OCI-LY3 (cell line): ENCODE measurements at regions not wholly inside any gene's neighbourhood (a gene's known extent, or its start where the extent isn't known, plus 50 kb on each side); places are given as distances from the start of the nearest gene placed in this dataset.

Experiments
- H2AFZ ChIP-seq: fragments of 200-600, 300-600 bp; shearing (Covaris generic); 2 replicates; pipeline ENCODE4 v1.6.0; 2014; ENCODE audit warnings: antibody characterized with exemption, low read depth, low read length
- H3K27ac ChIP-seq: fragments of 200-600, 300-600 bp; sonication (generic); 2 replicates; pipeline ENCODE4 v1.5.1; 2014; ENCODE audit warnings: mild to moderate bottlenecking, low read length, moderate library complexity, mixed read lengths
- H3K27me3 ChIP-seq: fragments of 200-600, 300-600 bp; sonication (generic); 2 replicates; pipeline ENCODE4 v1.6.1; 2014; ENCODE audit warnings: low read depth, low read length, mixed read lengths
- H3K36me3 ChIP-seq: fragments of 200-600, 300-600 bp; sonication (generic); replicated peaks from 2 replicates; pipeline ENCODE3; 2014; ENCODE audit warnings: low read depth, low read length, mixed read lengths
- H3K4me1 ChIP-seq: fragments of 300-600, 200-600 bp; sonication (generic); 2 replicates; pipeline ENCODE4 v1.6.1; 2014; ENCODE audit warnings: low read length, mixed read lengths
- H3K4me2 ChIP-seq: fragments of 200-600, 300-600 bp; sonication (generic); 2 replicates; pipeline ENCODE4 v1.6.1; 2014; ENCODE audit warnings: low read length, mixed read lengths
- H3K4me3 ChIP-seq: fragments of 300-600, 200-600 bp; sonication (generic); 2 replicates; pipeline ENCODE4 v1.5.1; 2014; ENCODE audit warnings: antibody characterized with exemption, mild to moderate bottlenecking, low read length, moderate library complexity
- H3K79me2 ChIP-seq: fragments of 300-600, 200-600 bp; shearing (Covaris generic); 2 replicates; pipeline ENCODE4 v1.6.1; 2014; ENCODE audit warnings: mild to moderate bottlenecking, low read length, mixed read lengths
- H3K9ac ChIP-seq: fragments of 300-600, 200-600 bp; shearing (Covaris generic); 2 replicates; pipeline ENCODE4 v1.6.0; 2014; ENCODE audit warnings: mild to moderate bottlenecking, low read length, moderate library complexity
- H3K9me3 ChIP-seq: fragments of 200-600, 300-600 bp; shearing (Covaris generic); 2 replicates; pipeline ENCODE4 v1.6.1; 2014; ENCODE audit warnings: low read length, mixed read lengths; ENCODE audit not compliant: insufficient read depth
- H4K20me1 ChIP-seq: fragments of 200-600, 300-600 bp; sonication (generic); 2 replicates; pipeline ENCODE4 v1.6.1; 2016; ENCODE audit warnings: low read length, mixed read lengths; ENCODE audit not compliant: insufficient read depth
- CTCF ChIP-seq: fragments of 200-600, 300-600 bp; sonication (generic); IDR thresholded peaks from 2 replicates; pipeline ENCODE4 v1.5.1; 2014; ENCODE audit warnings: antibody characterized with exemption, low read length, low read depth
- EZH2phosphoT487 ChIP-seq: fragments of 200-600 bp; shearing (Covaris generic); IDR thresholded peaks from 2 replicates; pipeline ENCODE4 v1.6.1; 2018; ENCODE audit warnings: antibody characterized with exemption, mixed run types, low read depth

GRCh38 chr4:141503260-141503659 lies 133.1 kb upstream of the IL15 start:
- no peak overlapping the region for H3K4me2 ChIP-seq
- no peak for TF ChIP-seq CTCF
- no peak for TF ChIP-seq EZH2phosphoT487
- no peaks in the 10 kb centered on the region for H3K27me3 ChIP-seq
- H2AFZ ChIP-seq = peak overlapping the region; percentile 71
- no peak overlapping the region for H3K27ac ChIP-seq
- peaks cover 2% of the 10 kb centered on the region for H3K4me1 ChIP-seq
- 0 out of 2 replicates have a peak, but pooled peaks cover 2% of the 10 kb centered on the region for H3K9me3 ChIP-seq
- H4K20me1 ChIP-seq = no peaks in the 10 kb centered on the region
- H3K79me2 ChIP-seq = no peaks in the 10 kb centered on the region
- no peak overlapping the region for H3K9ac ChIP-seq
- H3K36me3 ChIP-seq = no peaks in the 10 kb centered on the region
- H3K4me3 ChIP-seq = no peak overlapping the region

- Histone ChIP-seq H3K36me3 (no peaks in the 10 kb centered on the region), H3K9ac (no peak overlapping the region), H3K4me1 (no peaks in the 10 kb centered on the region), H3K27me3 (no peaks in the 10 kb centered on the region), H3K79me2 (no peaks in the 10 kb centered on the region), H4K20me1 (no peaks in the 10 kb centered on the region), H3K27ac (no peak overlapping the region), H2AFZ (no peak overlapping the region), H3K9me3 (no peaks in the 10 kb centered on the region), H3K4me3 (no peak overlapping the region), H3K4me2 (no peak overlapping the region)
- TF ChIP-seq CTCF (no peak), EZH2phosphoT487 (no peak)
Measured at GRCh38 chr4:141511055-141511454, 125.3 kb upstream of the IL15 start.

- H3K27me3 ChIP-seq = no peaks in the 10 kb centered on the region
- H3K9ac ChIP-seq = no peak overlapping the region
- no peaks in the 10 kb centered on the region for H3K36me3 ChIP-seq
- H2AFZ ChIP-seq = no peak overlapping the region
- no peak for TF ChIP-seq CTCF
- TF ChIP-seq EZH2phosphoT487 = no peak
- no peaks in the 10 kb centered on the region for H3K79me2 ChIP-seq
- H3K27ac ChIP-seq = no peak overlapping the region
- no peaks in the 10 kb centered on the region for H3K9me3 ChIP-seq
- no peaks in the 10 kb centered on the region for H4K20me1 ChIP-seq
- H3K4me3 ChIP-seq = no peak overlapping the region
- H3K4me2 ChIP-seq = no peak overlapping the region
- H3K4me1 ChIP-seq = no peaks in the 10 kb centered on the region
Measured at GRCh38 chr4:141513866-141514265, 122.5 kb upstream of the IL15 start.

- Histone ChIP-seq H3K79me2 (no peaks in the 10 kb centered on the region), H4K20me1 (no peaks in the 10 kb centered on the region), H3K4me3 (no peak overlapping the region), H3K9ac (no peak overlapping the region), H3K9me3 (no peaks in the 10 kb centered on the region), H3K27ac (no peak overlapping the region), H2AFZ (no peak overlapping the region), H3K4me1 (no peaks in the 10 kb centered on the region), H3K27me3 (no peaks in the 10 kb centered on the region), H3K36me3 (no peaks in the 10 kb centered on the region), H3K4me2 (no peak overlapping the region)
- TF ChIP-seq CTCF (no peak), EZH2phosphoT487 (no peak)
Measured at GRCh38 chr4:141518222-141518621, 118.2 kb upstream of the IL15 start.
